ENCODE measurements at regions not wholly inside any gene's neighbourhood (a gene's known extent, or its start where the extent isn't known, plus 50 kb on each side); places are given as distances from the start of the nearest gene placed in this dataset.

GRCh38 chr10:105592468-105592867 lies 951.4 kb downstream of the SORCS3 start:
- no peak for DNase-seq (ENCODE audit: low read depth in 1 of 2, low spot score in 1 of 2)
- H3K4me3 ChIP-seq = no peak overlapping the region
- no peaks in the 10 kb centered on the region for H3K27me3 ChIP-seq
- H3K9me3 ChIP-seq (ENCODE audit: low read depth) = no peaks in the 10 kb centered on the region
- H3K4me1 ChIP-seq (ENCODE audit: low read depth) = peaks cover 6% of the 10 kb centered on the region
- no peak overlapping the region for H3K27ac ChIP-seq
- H3K36me3 ChIP-seq = no peaks in the 10 kb centered on the region
- TF ChIP-seq CTCF (IDR thresholded peaks at IDR 0.05; ENCODE audit: low read depth, low read length) = no peak

- DNase-seq (ENCODE audit: low read depth in 1 of 2, low spot score in 1 of 2) = no peak
- Histone ChIP-seq H3K4me1 (ENCODE audit: low read depth) (peaks cover 3% of the 10 kb centered on the region), H3K9me3 (ENCODE audit: low read depth) (no peaks in the 10 kb centered on the region), H3K36me3 (no peaks in the 10 kb centered on the region), H3K4me3 (no peak overlapping the region), H3K27me3 (no peaks in the 10 kb centered on the region), H3K27ac (no peak overlapping the region)
- TF ChIP-seq CTCF (IDR thresholded peaks at IDR 0.05; ENCODE audit: low read depth, low read length) = no peak
Measured at GRCh38 chr10:105586451-105587098, 945.5 kb downstream of the SORCS3 start.

- no peaks in the 10 kb centered on the region for H3K27me3 ChIP-seq
- no peak overlapping the region for H3K4me3 ChIP-seq
Measured at GRCh38 chr10:105585753-105586152, 944.7 kb downstream of the SORCS3 start.

GRCh38 chr10:105585171-105585570 lies 944.1 kb downstream of the SORCS3 start:
- H3K36me3 ChIP-seq = no peaks in the 10 kb centered on the region
- H3K4me1 ChIP-seq (ENCODE audit: low read depth) = no peaks in the 10 kb centered on the region
- no peak for TF ChIP-seq CTCF (IDR thresholded peaks at IDR 0.05; ENCODE audit: low read depth, low read length)
- DNase-seq (ENCODE audit: low read depth in 1 of 2, low spot score in 1 of 2) = no peak
- H3K4me3 ChIP-seq = no peak overlapping the region
- no peak overlapping the region for H3K27ac ChIP-seq
- no peaks in the 10 kb centered on the region for H3K9me3 ChIP-seq (ENCODE audit: low read depth)
- no peaks in the 10 kb centered on the region for H3K27me3 ChIP-seq

More at GRCh38 chr10:105585753-105586152, 944.7 kb downstream of the SORCS3 start:
- Histone ChIP-seq H3K4me1 (ENCODE audit: low read depth) (no peaks in the 10 kb centered on the region), H3K9me3 (ENCODE audit: low read depth) (no peaks in the 10 kb centered on the region), H3K27ac (no peak overlapping the region), H3K36me3 (no peaks in the 10 kb centered on the region)
- TF ChIP-seq CTCF (IDR thresholded peaks at IDR 0.05; ENCODE audit: low read depth, low read length) = no peak
- no peak for DNase-seq (ENCODE audit: low read depth in 1 of 2, low spot score in 1 of 2)

GRCh38 chr10:105579112-105579511 lies 938.0 kb downstream of the SORCS3 start:
- no peaks in the 10 kb centered on the region for H3K9me3 ChIP-seq (ENCODE audit: low read depth)
- H3K36me3 ChIP-seq = no peaks in the 10 kb centered on the region
- no peak for DNase-seq (ENCODE audit: low read depth in 1 of 2, low spot score in 1 of 2)
- no peak overlapping the region for H3K4me3 ChIP-seq
- no peak overlapping the region for H3K27ac ChIP-seq
- H3K4me1 ChIP-seq (ENCODE audit: low read depth) = peaks cover 11% of the 10 kb centered on the region
- H3K27me3 ChIP-seq = no peaks in the 10 kb centered on the region
- no peak for TF ChIP-seq CTCF (IDR thresholded peaks at IDR 0.05; ENCODE audit: low read depth, low read length)
